ENCODE measurements at regions not wholly inside any gene's neighbourhood (a gene's known extent, or its start where the extent isn't known, plus 50 kb on each side); places are given as distances from the start of the nearest gene placed in this dataset.

DNA sequence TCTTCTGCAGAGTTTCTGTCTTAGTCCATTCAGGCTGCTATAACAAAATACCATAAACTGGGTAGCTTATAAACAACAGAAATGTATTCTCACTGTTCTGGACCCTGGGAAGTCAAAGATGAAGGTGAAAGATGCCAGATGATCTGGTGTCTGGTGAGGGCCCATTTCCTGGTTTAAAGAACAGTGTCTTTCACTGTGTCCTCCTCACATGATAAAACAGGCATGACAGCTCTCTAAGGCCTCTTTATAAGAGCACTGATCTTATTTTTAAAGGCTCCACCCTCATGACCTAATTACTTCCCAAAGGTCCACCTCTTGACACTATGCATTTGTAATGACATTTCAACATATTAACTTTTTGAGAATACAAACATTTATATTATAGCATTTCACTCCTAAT, 250.2 kb upstream of the ZRANB2 start:
- Histone ChIP-seq H3K4me3 (ENCODE audit: low read length) (no peak overlapping the region), H3K4me1 (ENCODE audit: control insufficient read depth, low read length) (no peaks in the 10 kb centered on the region), H3K27me3 (ENCODE audit: control insufficient read depth, low read length) (no peaks in the 10 kb centered on the region), H3K9me2 (replicated peaks; ENCODE audit: control insufficient read depth, low read length) (no peaks in the 10 kb centered on the region), H3F3A (ENCODE audit: control insufficient read depth, insufficient read depth) (no peaks in the 10 kb centered on the region), H3K36me3 (ENCODE audit: control insufficient read depth, low read length) (no peaks in the 10 kb centered on the region), H3K9me3 (ENCODE audit: control insufficient read depth, insufficient read depth, low read length) (no peaks in the 10 kb centered on the region), H3K27ac (ENCODE audit: low read depth, low read length) (no peak overlapping the region), H3K79me2 (ENCODE audit: control insufficient read depth, low read length) (no peaks in the 10 kb centered on the region), H3K4me2 (ENCODE audit: low read length) (no peak overlapping the region), H4K20me1 (ENCODE audit: control insufficient read depth, insufficient read depth, low read depth, low read length) (no peaks in the 10 kb centered on the region)
- TF ChIP-seq, protein P1, sequence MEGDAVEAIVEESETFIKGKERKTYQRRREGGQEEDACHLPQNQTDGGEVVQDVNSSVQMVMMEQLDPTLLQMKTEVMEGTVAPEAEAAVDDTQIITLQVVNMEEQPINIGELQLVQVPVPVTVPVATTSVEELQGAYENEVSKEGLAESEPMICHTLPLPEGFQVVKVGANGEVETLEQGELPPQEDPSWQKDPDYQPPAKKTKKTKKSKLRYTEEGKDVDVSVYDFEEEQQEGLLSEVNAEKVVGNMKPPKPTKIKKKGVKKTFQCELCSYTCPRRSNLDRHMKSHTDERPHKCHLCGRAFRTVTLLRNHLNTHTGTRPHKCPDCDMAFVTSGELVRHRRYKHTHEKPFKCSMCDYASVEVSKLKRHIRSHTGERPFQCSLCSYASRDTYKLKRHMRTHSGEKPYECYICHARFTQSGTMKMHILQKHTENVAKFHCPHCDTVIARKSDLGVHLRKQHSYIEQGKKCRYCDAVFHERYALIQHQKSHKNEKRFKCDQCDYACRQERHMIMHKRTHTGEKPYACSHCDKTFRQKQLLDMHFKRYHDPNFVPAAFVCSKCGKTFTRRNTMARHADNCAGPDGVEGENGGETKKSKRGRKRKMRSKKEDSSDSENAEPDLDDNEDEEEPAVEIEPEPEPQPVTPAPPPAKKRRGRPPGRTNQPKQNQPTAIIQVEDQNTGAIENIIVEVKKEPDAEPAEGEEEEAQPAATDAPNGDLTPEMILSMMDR (IDR thresholded peaks at IDR 0.05; ENCODE audit: low read depth, low read length, poor library complexity, severe bottlenecking): no peak
- no peak for TF ChIP-seq EZH2phosphoT487 (IDR thresholded peaks at IDR 0.05; ENCODE audit: borderline replicate concordance, low read length)

DNA sequence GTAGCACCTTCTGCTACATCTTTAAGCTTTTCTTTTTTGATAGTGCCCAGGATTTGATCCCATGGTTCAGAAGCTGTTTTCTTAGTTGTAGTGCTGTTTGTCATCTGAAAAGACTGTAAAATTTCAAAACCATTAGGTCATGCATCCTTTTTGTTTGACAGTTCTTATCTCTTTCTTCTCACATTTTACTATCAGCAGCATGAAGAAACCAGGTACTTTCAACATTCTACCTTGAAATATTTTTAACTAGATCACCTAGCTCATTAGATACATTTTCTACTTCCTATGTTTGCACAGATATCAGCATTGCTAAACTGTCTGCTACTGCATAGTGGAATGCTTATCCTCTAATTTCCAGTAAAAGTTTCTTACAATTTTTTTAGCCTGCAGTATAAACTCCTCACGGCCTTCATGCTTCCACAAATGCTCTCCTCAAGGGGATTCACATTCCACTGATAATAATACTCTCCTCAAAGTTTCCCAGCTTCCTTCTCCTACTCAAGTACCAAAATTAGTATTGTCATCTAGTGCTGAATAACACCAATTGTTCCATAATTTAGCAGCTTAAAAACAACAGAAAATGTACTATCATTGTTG, 243.9 kb upstream of the ZRANB2 start:
- Histone ChIP-seq H3K36me3 (ENCODE audit: control insufficient read depth, low read length) (no peaks in the 10 kb centered on the region), H3K4me1 (ENCODE audit: control insufficient read depth, low read length) (no peaks in the 10 kb centered on the region), H3K79me2 (ENCODE audit: control insufficient read depth, low read length) (no peaks in the 10 kb centered on the region), H3K9me2 (replicated peaks; ENCODE audit: control insufficient read depth, low read length) (no peaks in the 10 kb centered on the region), H3K27ac (ENCODE audit: low read depth, low read length) (no peak overlapping the region), H3F3A (ENCODE audit: control insufficient read depth, insufficient read depth) (no peaks in the 10 kb centered on the region), H3K9me3 (ENCODE audit: control insufficient read depth, insufficient read depth, low read length) (no peaks in the 10 kb centered on the region), H3K27me3 (ENCODE audit: control insufficient read depth, low read length) (no peaks in the 10 kb centered on the region), H4K20me1 (ENCODE audit: control insufficient read depth, insufficient read depth, low read depth, low read length) (no peaks in the 10 kb centered on the region), H3K4me2 (ENCODE audit: low read length) (no peak overlapping the region), H3K4me3 (ENCODE audit: low read length) (no peak overlapping the region)
- TF ChIP-seq EZH2phosphoT487 (IDR thresholded peaks at IDR 0.05; ENCODE audit: borderline replicate concordance, low read length): no peak
- TF ChIP-seq, protein P1 (IDR thresholded peaks at IDR 0.05; ENCODE audit: low read depth, low read length, poor library complexity, severe bottlenecking): no peak

DNA sequence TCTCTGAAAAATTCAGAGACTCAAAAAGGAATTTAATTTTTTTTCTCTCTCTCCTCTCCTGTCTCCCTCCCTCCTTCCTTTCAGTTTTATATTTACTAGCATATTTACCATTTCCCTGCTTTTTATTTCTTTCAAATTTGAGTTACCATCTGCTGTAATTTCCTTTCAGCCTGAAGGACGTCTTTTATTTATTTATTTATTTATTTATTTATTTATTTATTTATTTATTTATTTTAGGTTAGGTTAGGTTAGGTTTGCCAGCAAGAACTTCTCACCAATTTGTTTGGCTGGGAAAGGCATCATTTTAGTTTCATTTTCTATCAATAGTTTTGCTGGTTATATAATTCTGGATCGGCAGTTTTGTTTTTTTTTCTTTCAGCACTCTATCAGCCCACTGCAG, 231.7 kb upstream of the ZRANB2 start:
- H3K4me3 ChIP-seq (ENCODE audit: low read length): no peak overlapping the region
- no peaks in the 10 kb centered on the region for H4K20me1 ChIP-seq (ENCODE audit: control insufficient read depth, insufficient read depth, low read depth, low read length)
- H3K79me2 ChIP-seq (ENCODE audit: control insufficient read depth, low read length): no peaks in the 10 kb centered on the region
- no peaks in the 10 kb centered on the region for H3K36me3 ChIP-seq (ENCODE audit: control insufficient read depth, low read length)
- no peaks in the 10 kb centered on the region for H3F3A ChIP-seq (ENCODE audit: control insufficient read depth, insufficient read depth)
- no peak overlapping the region for H3K27ac ChIP-seq (ENCODE audit: low read depth, low read length)
- H3K9me3 ChIP-seq (ENCODE audit: control insufficient read depth, insufficient read depth, low read length): no peaks in the 10 kb centered on the region
- H3K9me2 ChIP-seq (replicated peaks; ENCODE audit: control insufficient read depth, low read length): no peaks in the 10 kb centered on the region
- no peaks in the 10 kb centered on the region for H3K4me1 ChIP-seq (ENCODE audit: control insufficient read depth, low read length)
- no peak for TF ChIP-seq EZH2phosphoT487 (IDR thresholded peaks at IDR 0.05; ENCODE audit: borderline replicate concordance, low read length)
- TF ChIP-seq, protein P1 (IDR thresholded peaks at IDR 0.05; ENCODE audit: low read depth, low read length, poor library complexity, severe bottlenecking): no peak
- no peak overlapping the region for H3K4me2 ChIP-seq (ENCODE audit: low read length)
- H3K27me3 ChIP-seq (ENCODE audit: control insufficient read depth, low read length): no peaks in the 10 kb centered on the region
